IMR-90 (cell line): ENCODE measurements at regions not wholly inside any gene's neighbourhood (a gene's known extent, or its start where the extent isn't known, plus 50 kb on each side); places are given as distances from the start of the nearest gene placed in this dataset.
A peak's percentile ranks its signal among the peaks of the same experiment; 100 is the strongest.

ENCODE experiments used
- ATAC-seq: fragments of 200-7000 bp; cut with Tn5 transposase; 2 replicates; pipeline ENCODE4 v1.9.1; 2020; ENCODE audit warnings: low read depth, mild to moderate bottlenecking, moderate library complexity
- BruUV-seq: library from RNA; stranded (reverse); fragments of 400-500 nt; replicated peaks from 2 replicates; lab custom pipeline; 2021; lab: Mats Ljungman, UMichigan
- CTCF ChIA-PET: fragments of 300-600 bp; formaldehyde crosslinking; extraction: SDS; loops from one replicate; lab custom pipeline; 2021; ENCODE audit warnings: antibody characterized with exemption; lab: Yijun Ruan, JAX
- POLR2A ChIA-PET: fragments of 300-600 bp; sonication (Branson Sonifier 250); formaldehyde crosslinking; loops from one replicate; lab custom pipeline; 2022; ENCODE audit warnings: antibody characterized with exemption; ENCODE audit not compliant: unreplicated experiment; lab: Charles Lee
- DNase-seq: peaks from one replicate; pipeline ENCODE4 v3.0.0; 2013
- H2AFZ ChIP-seq: replicated peaks from 2 replicates; pipeline ENCODE3; 2013; ENCODE audit warnings: low read length, mild to moderate bottlenecking; ENCODE audit not compliant: poor library complexity
- H2AK5ac ChIP-seq: 2 replicates; pipeline ENCODE4 v1.6.1; 2013; ENCODE audit warnings: low read depth, low read length, inconsistent platforms
- H2AK9ac ChIP-seq: replicated peaks from 2 replicates; pipeline ENCODE3; 2013; ENCODE audit warnings: mild to moderate bottlenecking, low read depth, low read length, moderate library complexity; ENCODE audit not compliant: poor library complexity
- H2BK120ac ChIP-seq: 2 replicates; pipeline ENCODE4 v1.6.1; 2013; ENCODE audit warnings: low read depth, low read length, inconsistent platforms
- H2BK15ac ChIP-seq: 3 replicates; pipeline ENCODE4 v1.6.1; 2013; ENCODE audit warnings: low read depth, low read length, inconsistent platforms
- H2BK20ac ChIP-seq: 2 replicates; pipeline ENCODE4 v1.6.1; 2013; ENCODE audit warnings: low read depth, mild to moderate bottlenecking, inconsistent platforms, low read length, moderate library complexity
- H2BK5ac ChIP-seq: 2 replicates; pipeline ENCODE4 v1.6.1; 2013; ENCODE audit warnings: mild to moderate bottlenecking, low read depth, low read length, inconsistent platforms; ENCODE audit not compliant: poor library complexity, severe bottlenecking
- H3K14ac ChIP-seq: replicated peaks from 2 replicates; pipeline ENCODE4 v1.6.1; 2013; ENCODE audit warnings: low read depth, low read length, inconsistent platforms
- H3K18ac ChIP-seq: 2 replicates; pipeline ENCODE4 v1.6.1; 2013; ENCODE audit warnings: low read depth, low read length, control low read depth
- H3K23ac ChIP-seq: 2 replicates; pipeline ENCODE4 v1.6.1; 2013; ENCODE audit warnings: low read depth, low read length, inconsistent platforms
- H3K27ac ChIP-seq: 2 replicates; pipeline ENCODE4 v1.5.1; 2013; ENCODE audit warnings: mild to moderate bottlenecking, control low read depth, low read length; ENCODE audit not compliant: insufficient read depth
- H3K27me3 ChIP-seq: 2 replicates; pipeline ENCODE4 v1.6.1; 2013; ENCODE audit warnings: low read length; ENCODE audit not compliant: control insufficient read depth, insufficient read depth
- H3K36me3 ChIP-seq: 2 replicates; pipeline ENCODE4 v1.6.1; 2013; ENCODE audit warnings: low read length, mixed read lengths; ENCODE audit not compliant: control insufficient read depth, insufficient read depth
- H3K4ac ChIP-seq: 2 replicates; pipeline ENCODE4 v1.6.1; 2013; ENCODE audit warnings: low read depth, low read length, inconsistent platforms
- H3K4me1 ChIP-seq: 2 replicates; pipeline ENCODE4 v1.6.1; 2013; ENCODE audit warnings: low read length, mixed read lengths; ENCODE audit not compliant: control insufficient read depth, insufficient read depth
- H3K4me2 ChIP-seq: 2 replicates; pipeline ENCODE4 v1.6.1; 2013; ENCODE audit warnings: low read depth, mild to moderate bottlenecking, control low read depth, low read length, moderate library complexity
- H3K4me3 ChIP-seq: 2 replicates; pipeline ENCODE4 v1.5.1; 2013; ENCODE audit warnings: low read depth, mild to moderate bottlenecking, control low read depth, low read length, moderate library complexity; ENCODE audit not compliant: insufficient read depth
- H3K56ac ChIP-seq: 2 replicates; pipeline ENCODE4 v1.6.1; 2013; ENCODE audit warnings: low read length, inconsistent platforms; ENCODE audit not compliant: insufficient read depth; ENCODE audit errors: extremely low read depth
- H3K79me1 ChIP-seq, 2 experiments: 2 replicates each; pipeline ENCODE4 v1.6.1; 2013; ENCODE audit warnings: low read length in 2 of 2, inconsistent platforms in 1 of 2, low read depth in 1 of 2
- H3K9ac ChIP-seq: 2 replicates; pipeline ENCODE4 v1.6.1; 2013; ENCODE audit warnings: low read depth, low read length, control low read depth
- H3K9me1 ChIP-seq: 2 replicates; pipeline ENCODE4 v1.6.1; 2013; ENCODE audit warnings: low read length, inconsistent platforms; ENCODE audit not compliant: insufficient read depth
- H3K9me3 ChIP-seq: 2 replicates; pipeline ENCODE4 v1.6.1; 2013; ENCODE audit warnings: low read length; ENCODE audit not compliant: control insufficient read depth, insufficient read depth
- H4K20me1 ChIP-seq: 2 replicates; pipeline ENCODE4 v1.6.1; 2013; ENCODE audit warnings: low read length, inconsistent platforms; ENCODE audit not compliant: insufficient read depth
- H4K5ac ChIP-seq: 2 replicates; pipeline ENCODE4 v1.6.1; 2013; ENCODE audit warnings: mild to moderate bottlenecking, low read depth, low read length, control low read depth
- H4K8ac ChIP-seq, 2 experiments: 2 replicates each; pipeline ENCODE4 v1.6.1; 2013; ENCODE audit warnings: low read depth in 2 of 2, low read length in 2 of 2, control low read depth in 1 of 2, inconsistent platforms in 1 of 2
- H4K91ac ChIP-seq: 2 replicates; pipeline ENCODE4 v1.6.1; 2013; ENCODE audit warnings: low read depth, low read length, inconsistent platforms; ENCODE audit not compliant: insufficient read depth
- CEBPB ChIP-seq: IDR thresholded peaks from 2 replicates; pipeline ENCODE4 v1.6.1; 2012; ENCODE audit warnings: low read depth, low read length, improper control_type of control experiment
- RAD21 ChIP-seq: IDR thresholded peaks from 2 replicates; pipeline ENCODE4 v1.6.1; 2012; ENCODE audit warnings: low read length, improper control_type of control experiment
- WGBS, 2 experiments: methylation state at CpG; one replicate each; pipeline versions ENCODE4 v1.1.5 to v1.1.7; 2013; ENCODE audit warnings: missing lambda C conversion rate in 2 of 2; ENCODE audit not compliant: insufficient read length in 1 of 2; ENCODE audit errors: extremely low coverage in 2 of 2; 5-methylcytosine and 5-hydroxymethylcytosine counted together
- dilution Hi-C: fragments of 300-500 bp; cut with HindIII; formaldehyde crosslinking; loops from one replicate; pipeline ENCODE4 v1.14.3; 2018; ENCODE audit warnings: low sequenced_read_pairs; ENCODE audit not compliant: unreplicated experiment
- in situ Hi-C: fragments of 300-500 bp; cut with MboI; formaldehyde crosslinking; loops from 3 replicates; pipeline ENCODE4 v1.14.3; 2019; ENCODE audit warnings: low sequenced_read_pairs, inconsistent platforms, mixed read lengths
- intact Hi-C: fragments of 100-400 bp; cut with micrococcal nuclease; formaldehyde crosslinking; loops from 2 replicates; pipeline ENCODE4 v1.10.0; 2022

DNA sequence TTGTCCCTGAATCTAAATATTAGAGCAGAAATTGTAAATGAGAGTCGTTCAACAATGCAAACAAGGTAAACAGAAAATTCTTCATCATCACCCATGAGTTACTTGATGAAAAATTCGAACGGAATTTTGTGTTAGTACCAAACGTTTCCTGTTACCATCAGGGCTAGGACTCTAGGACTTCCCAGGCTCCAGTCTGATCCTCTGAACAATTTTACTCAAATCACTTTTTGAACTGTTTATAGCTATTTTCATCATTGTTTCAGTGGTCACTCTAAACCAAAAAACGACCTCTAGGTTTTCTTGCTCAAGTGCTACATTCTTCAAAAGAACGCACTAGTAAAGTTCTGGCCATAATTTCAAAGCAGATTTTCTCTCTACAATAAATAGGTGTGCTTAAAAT, 273.3 kb downstream of the MREG start:
- DNase-seq, result no peak
- H4K20me1 ChIP-seq, result no peaks in the 10 kb centered on the region
- no peak overlapping the region for H3K9ac ChIP-seq
- ATAC-seq, result peak; percentile 54; the same call in 1 of the 2 replicates
- H3K56ac ChIP-seq, result no peak overlapping the region
- dilution Hi-C loops (no loop called here), intact Hi-C loops (no loop called here), in situ Hi-C loops (no loop called here)
- H3K27me3 ChIP-seq, result no peaks in the 10 kb centered on the region
- H3K4me1 ChIP-seq, result peaks cover 3% of the 10 kb centered on the region
- no peak overlapping the region for H2AK9ac ChIP-seq
- no peaks in the 10 kb centered on the region for H3K79me1 ChIP-seq
- H2BK20ac ChIP-seq, result no peak overlapping the region
- BruUV-seq, result no TSS peak
- WGBS, 2 experiments, result 47% methylated on average over 2 of the region's 6 CpGs; no CpG with 5 or more reads in 1 of the 2 experiments
- no peak overlapping the region for H2AK5ac ChIP-seq
- H3K4ac ChIP-seq, result no peak overlapping the region
- H3K36me3 ChIP-seq, result no peaks in the 10 kb centered on the region
- H3K18ac ChIP-seq, result no peak overlapping the region
- H4K8ac ChIP-seq, result no peak overlapping the region; a peak in 1 of 4 replicates
- no peak overlapping the region for H3K23ac ChIP-seq
- H3K9me1 ChIP-seq, result peaks cover 6% of the 10 kb centered on the region
- H2BK5ac ChIP-seq, result peak overlapping the region; percentile 15
- no peak overlapping the region for H3K4me3 ChIP-seq
- H2AFZ ChIP-seq, result no peak overlapping the region
- H3K4me2 ChIP-seq, result no peak overlapping the region
- ChIA-PET CTCF (no interaction called here), POLR2A (no interaction called here)
- 0 out of 3 replicates have a peak overlapping the region, but pooled peaks have one; percentile 1 for H2BK15ac ChIP-seq
- peak overlapping the region; percentile 38; the same call in 1 of the 2 replicates for H2BK120ac ChIP-seq
- no peaks in the 10 kb centered on the region for H3K9me3 ChIP-seq
- H4K5ac ChIP-seq, result no peak overlapping the region
- no peak overlapping the region for H4K91ac ChIP-seq
- TF ChIP-seq CEBPB (no peak), RAD21 (no peak)
- no peak overlapping the region for H3K14ac ChIP-seq
- no peak overlapping the region for H3K27ac ChIP-seq
